H9 (cell line): ENCODE measurements at regions not wholly inside any gene's neighbourhood (a gene's known extent, or its start where the extent isn't known, plus 50 kb on each side); places are given as distances from the start of the nearest gene placed in this dataset.

Experiments used
- DNase-seq: peaks from one replicate; pipeline ENCODE4 v3.0.0-alpha.2; 2017
- H2AFZ ChIP-seq: one replicate; pipeline ENCODE4 v1.6.1; 2013; ENCODE audit warnings: mild to moderate bottlenecking, low read length, control low read depth, moderate library complexity
- H2AK5ac ChIP-seq: 2 replicates; pipeline ENCODE4 v1.6.1; 2013; ENCODE audit warnings: low read length, control low read depth, mixed read lengths; ENCODE audit not compliant: insufficient read length
- H2BK120ac ChIP-seq: one replicate; pipeline ENCODE4 v1.6.1; 2013; ENCODE audit warnings: low read depth, mild to moderate bottlenecking, low read length, control low read depth, inconsistent platforms; ENCODE audit not compliant: poor library complexity, severe bottlenecking
- H2BK12ac ChIP-seq: 2 replicates; pipeline ENCODE4 v1.6.1; 2013; ENCODE audit warnings: low read length, control low read depth, mixed read lengths, low read depth; ENCODE audit not compliant: insufficient read length
- H2BK15ac ChIP-seq: 2 replicates; pipeline ENCODE4 v1.6.1; 2013; ENCODE audit warnings: low read depth, low read length, control low read depth
- H2BK20ac ChIP-seq: one replicate; pipeline ENCODE4 v1.6.1; 2013; ENCODE audit warnings: low read depth, mild to moderate bottlenecking, low read length, control low read depth, inconsistent platforms; ENCODE audit not compliant: poor library complexity, severe bottlenecking
- H2BK5ac ChIP-seq: 2 replicates; pipeline ENCODE4 v1.6.1; 2013; ENCODE audit warnings: low read length, control low read depth, mixed read lengths; ENCODE audit not compliant: insufficient read length
- H3K14ac ChIP-seq: 2 replicates; pipeline ENCODE4 v1.6.1; 2013; ENCODE audit warnings: low read length, control low read depth; ENCODE audit not compliant: insufficient read depth
- H3K18ac ChIP-seq: 2 replicates; pipeline ENCODE4 v1.6.1; 2013; ENCODE audit warnings: low read depth, mild to moderate bottlenecking, mixed read lengths, low read length, control low read depth; ENCODE audit not compliant: insufficient read length
- H3K23ac ChIP-seq: 2 replicates; pipeline ENCODE4 v1.6.1; 2013; ENCODE audit warnings: low read length, control low read depth, mixed read lengths, low read depth; ENCODE audit not compliant: insufficient read length
- H3K23me2 ChIP-seq: 2 replicates; pipeline ENCODE4 v1.6.1; 2013; ENCODE audit warnings: low read depth, mild to moderate bottlenecking, mixed read lengths, low read length, control low read depth; ENCODE audit not compliant: insufficient read length, poor library complexity, severe bottlenecking
- H3K27ac ChIP-seq: 2 replicates; pipeline ENCODE4 v1.5.1; 2013; ENCODE audit warnings: low read length, control low read depth, mixed read lengths, low read depth; ENCODE audit not compliant: insufficient read length
- H3K27me3 ChIP-seq: 2 replicates; pipeline ENCODE4 v1.6.1; 2013; ENCODE audit warnings: low read length, control low read depth, inconsistent platforms; ENCODE audit not compliant: insufficient read depth
- H3K4ac ChIP-seq: 2 replicates; pipeline ENCODE4 v1.6.1; 2013; ENCODE audit warnings: low read depth, mild to moderate bottlenecking, control low read depth, inconsistent platforms, low read length, moderate library complexity
- H3K4me1 ChIP-seq: 2 replicates; pipeline ENCODE4 v1.6.1; 2013; ENCODE audit warnings: low read length, control low read depth, inconsistent platforms; ENCODE audit not compliant: insufficient read depth
- H3K4me2 ChIP-seq: 2 replicates; pipeline ENCODE4 v1.6.1; 2013; ENCODE audit warnings: low read length, control low read depth, mixed read lengths; ENCODE audit not compliant: insufficient read length, insufficient read depth
- H3K56ac ChIP-seq: 2 replicates; pipeline ENCODE4 v1.6.1; 2013; ENCODE audit warnings: low read depth, mild to moderate bottlenecking, mixed read lengths, low read length, control low read depth; ENCODE audit not compliant: insufficient read length
- H3K79me1 ChIP-seq: 2 replicates; pipeline ENCODE4 v1.6.1; 2013; ENCODE audit warnings: low read depth, mild to moderate bottlenecking, moderate library complexity, low read length, control low read depth, inconsistent platforms; ENCODE audit not compliant: insufficient read depth, poor library complexity, severe bottlenecking
- H3K79me2 ChIP-seq: 2 replicates; pipeline ENCODE4 v1.6.1; 2013; ENCODE audit warnings: low read length, control low read depth, inconsistent platforms; ENCODE audit not compliant: insufficient read depth
- H3K9ac ChIP-seq: 2 replicates; pipeline ENCODE4 v1.6.1; 2013; ENCODE audit warnings: low read length, control low read depth, mixed read lengths; ENCODE audit not compliant: insufficient read length; ENCODE audit errors: extremely low read depth
- H3K9me3 ChIP-seq: one replicate; pipeline ENCODE4 v1.6.1; 2013; ENCODE audit warnings: low read depth, low read length, inconsistent platforms; ENCODE audit not compliant: control insufficient read depth
- H3T11ph ChIP-seq: one replicate; pipeline ENCODE4 v1.6.1; 2013; ENCODE audit warnings: mild to moderate bottlenecking, low read length, control low read depth, inconsistent platforms
- H4K20me1 ChIP-seq: one replicate; pipeline ENCODE4 v1.6.1; 2013; ENCODE audit not compliant: control insufficient read depth, insufficient read length, insufficient read depth
- H4K5ac ChIP-seq: 2 replicates; pipeline ENCODE4 v1.6.1; 2013; ENCODE audit warnings: low read depth, mild to moderate bottlenecking, mixed read lengths, low read length, control low read depth; ENCODE audit not compliant: insufficient read length
- H4K8ac ChIP-seq: replicated peaks from 2 replicates; pipeline ENCODE4 v1.6.1; 2013; ENCODE audit warnings: low read length, control low read depth, mixed read lengths, low read depth; ENCODE audit not compliant: insufficient read length
- H4K91ac ChIP-seq: 2 replicates; pipeline ENCODE4 v1.6.1; 2013; ENCODE audit warnings: low read depth, mild to moderate bottlenecking, moderate library complexity, mixed read lengths, low read length, control low read depth; ENCODE audit not compliant: insufficient read length
- H3K27ac Mint-ChIP-seq, 3 experiments: 2 replicates in 2 of 3; 3 replicates in 1 of 3; pipeline ENCODE4 v1.8.0; 2020 to 2021; ENCODE audit warnings: mixed read lengths in 3 of 3, mild to moderate bottlenecking in 1 of 3, moderate library complexity in 1 of 3
- H3K27me3 Mint-ChIP-seq: 2 replicates; pipeline ENCODE4 v1.8.0; 2021; ENCODE audit warnings: low read depth, mild to moderate bottlenecking, moderate library complexity, mixed read lengths
- H3K36me3 Mint-ChIP-seq, 3 experiments: 2 replicates in 2 of 3; 3 replicates in 1 of 3; pipeline ENCODE4 v1.8.0; 2020 to 2021; ENCODE audit warnings: low read depth in 3 of 3, mixed read lengths in 3 of 3; ENCODE audit not compliant: insufficient read depth in 1 of 3
- H3K4me1 Mint-ChIP-seq, 2 experiments: 2 replicates each; pipeline ENCODE4 v1.8.0; 2020; ENCODE audit warnings: mixed read lengths in 2 of 2
- H3K4me3 Mint-ChIP-seq, 2 experiments: 2 replicates in 1 of 2; 3 replicates in 1 of 2; pipeline ENCODE4 v1.8.0; 2020 to 2021; ENCODE audit warnings: mild to moderate bottlenecking in 2 of 2, mixed read lengths in 2 of 2, moderate library complexity in 1 of 2
- H3K9me3 Mint-ChIP-seq, 2 experiments: 2 replicates in 1 of 2; 3 replicates in 1 of 2; pipeline ENCODE4 v1.8.0; 2020; ENCODE audit warnings: mild to moderate bottlenecking in 2 of 2, mixed read lengths in 2 of 2, moderate library complexity in 1 of 2
- WGBS: extraction: QIAGEN DNeasy Blood & Tissue Kit; methylation state at CpG from one replicate; pipeline ENCODE4 v1.1.7; 2013; ENCODE audit warnings: missing lambda C conversion rate, low lambda C conversion rate, mixed read lengths; ENCODE audit not compliant: insufficient read length; ENCODE audit errors: extremely low coverage; 5-methylcytosine and 5-hydroxymethylcytosine counted together
- TF ChIP-seq, protein P1 (sequence below): fragments of 200-600 bp; sonication (generic); conservative IDR thresholded peaks from 3 replicates; pipeline ENCODE4 v1.8.0; 2021; ENCODE audit warnings: antibody characterized with exemption, mild to moderate bottlenecking

DNA sequence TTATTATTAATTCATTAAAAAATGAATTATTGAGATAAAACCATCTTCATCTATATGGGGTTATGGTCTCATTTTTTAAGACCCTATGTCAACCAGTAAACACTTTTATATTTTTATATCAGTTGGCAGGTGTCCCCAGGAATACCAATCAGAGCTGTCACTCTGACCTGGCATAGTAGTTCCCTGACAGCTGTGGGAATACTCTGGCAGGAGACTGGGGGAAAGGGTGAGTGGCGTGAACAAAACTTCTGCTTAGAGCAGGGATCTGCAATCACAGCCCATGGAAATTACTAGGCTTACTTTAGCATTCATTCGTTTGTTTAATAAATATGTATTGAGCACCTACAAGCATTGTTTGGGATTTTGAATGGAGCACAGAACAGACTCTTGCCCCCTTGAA, 254.1 kb upstream of the KLF3 start:
- Histone ChIP-seq H2BK12ac (no peak overlapping the region), H3K9ac (no peak overlapping the region), H3K56ac (no peak overlapping the region), H3K14ac (no peak overlapping the region), H3K4me1 (peaks cover 5% of the 10 kb centered on the region; the same call in 1 of the 2 replicates), H3T11ph (no peak overlapping the region), H4K91ac (no peak overlapping the region), H3K79me2 (no peaks in the 10 kb centered on the region), H4K8ac (no peak overlapping the region), H3K79me1 (no peaks in the 10 kb centered on the region), H2AFZ (no peak overlapping the region), H3K4ac (no peak overlapping the region), H3K27ac (no peak overlapping the region), H2BK120ac (no peak overlapping the region), H2BK20ac (no peak overlapping the region), H2BK15ac (no peak overlapping the region), H3K23ac (no peak overlapping the region), H3K4me2 (no peak overlapping the region), H3K18ac (no peak overlapping the region), H3K9me3 (no peaks in the 10 kb centered on the region), H3K27me3 (no peaks in the 10 kb centered on the region), H2BK5ac (no peak overlapping the region), H2AK5ac (no peak overlapping the region), H4K20me1 (no peaks in the 10 kb centered on the region), H3K23me2 (no peaks in the 10 kb centered on the region), H4K5ac (no peak overlapping the region)
- WGBS = no CpG with 5 or more reads among the region's 2 CpGs
- DNase-seq = no peak
- TF ChIP-seq, protein P1, sequence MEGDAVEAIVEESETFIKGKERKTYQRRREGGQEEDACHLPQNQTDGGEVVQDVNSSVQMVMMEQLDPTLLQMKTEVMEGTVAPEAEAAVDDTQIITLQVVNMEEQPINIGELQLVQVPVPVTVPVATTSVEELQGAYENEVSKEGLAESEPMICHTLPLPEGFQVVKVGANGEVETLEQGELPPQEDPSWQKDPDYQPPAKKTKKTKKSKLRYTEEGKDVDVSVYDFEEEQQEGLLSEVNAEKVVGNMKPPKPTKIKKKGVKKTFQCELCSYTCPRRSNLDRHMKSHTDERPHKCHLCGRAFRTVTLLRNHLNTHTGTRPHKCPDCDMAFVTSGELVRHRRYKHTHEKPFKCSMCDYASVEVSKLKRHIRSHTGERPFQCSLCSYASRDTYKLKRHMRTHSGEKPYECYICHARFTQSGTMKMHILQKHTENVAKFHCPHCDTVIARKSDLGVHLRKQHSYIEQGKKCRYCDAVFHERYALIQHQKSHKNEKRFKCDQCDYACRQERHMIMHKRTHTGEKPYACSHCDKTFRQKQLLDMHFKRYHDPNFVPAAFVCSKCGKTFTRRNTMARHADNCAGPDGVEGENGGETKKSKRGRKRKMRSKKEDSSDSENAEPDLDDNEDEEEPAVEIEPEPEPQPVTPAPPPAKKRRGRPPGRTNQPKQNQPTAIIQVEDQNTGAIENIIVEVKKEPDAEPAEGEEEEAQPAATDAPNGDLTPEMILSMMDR = no peak
- H3K4me1 Mint-ChIP-seq = peaks cover 0 to 5% of the 10 kb centered on the region in 2 experiments; a peak in 2 of 4 replicates
- H3K9me3 Mint-ChIP-seq = no peaks in the 10 kb centered on the region
- no peaks in the 10 kb centered on the region for H3K27me3 Mint-ChIP-seq
- H3K27ac Mint-ChIP-seq = no peak overlapping the region
- no peak overlapping the region for H3K4me3 Mint-ChIP-seq
- H3K36me3 Mint-ChIP-seq = no peaks in the 10 kb centered on the region
